Fibroblast of skin of right biceps (primary cell): ENCODE measurements at regions not wholly inside any gene's neighbourhood (a gene's known extent, or its start where the extent isn't known, plus 50 kb on each side); places are given as distances from the start of the nearest gene placed in this dataset.
"Not testable (repeated sequence)": the region's sequence is repeated elsewhere in the genome, so short reads cannot be mapped to it uniquely, and the experiment has no call there.

Source experiments
- DNase-seq: peaks from one replicate; pipeline ENCODE4 v3.0.0-alpha.2; 2013

DNA sequence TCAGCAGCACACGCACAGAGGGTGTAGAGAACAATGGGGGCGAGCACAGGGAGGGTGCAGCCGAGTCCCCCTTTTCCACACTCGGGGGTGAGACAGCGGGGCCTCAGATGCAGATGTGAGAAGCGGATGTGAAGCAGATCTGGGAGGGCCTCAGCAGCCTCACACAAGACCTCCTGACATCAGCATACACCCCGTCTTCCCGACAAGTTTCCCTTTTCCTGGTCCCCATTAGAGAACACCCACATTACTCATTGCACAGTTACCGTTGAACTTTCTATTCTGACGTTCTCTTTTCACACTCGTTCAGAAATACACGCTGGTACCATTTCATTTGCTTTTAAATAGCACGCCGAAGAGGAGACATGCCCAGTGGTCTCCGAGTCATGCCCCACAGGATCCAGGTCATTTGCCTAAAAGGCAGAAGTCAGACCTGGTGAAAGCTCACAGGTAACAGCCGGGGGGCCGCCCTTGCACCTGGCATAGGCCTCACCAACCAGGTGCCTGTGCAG lies 129.5 kb upstream of the ID2 start:
- DNase-seq: no peak

DNA sequence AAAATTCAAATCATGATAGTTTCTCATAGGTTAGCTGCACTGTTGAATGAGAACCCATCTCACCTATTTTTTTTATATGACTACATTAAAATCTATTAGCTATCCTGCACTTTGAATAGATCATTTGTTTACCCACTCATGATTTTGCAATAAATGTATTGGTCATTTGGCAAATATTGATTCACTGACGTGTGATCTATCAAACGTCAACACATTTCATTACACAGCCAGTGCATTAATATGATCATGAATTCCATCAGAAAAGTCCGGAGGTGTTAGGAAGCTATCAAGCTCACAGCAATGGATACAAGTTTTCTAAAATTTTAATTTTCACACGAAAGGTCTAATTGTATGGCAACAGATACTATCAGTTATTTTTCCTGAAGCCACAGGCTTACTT lies 128.2 kb upstream of the ID2 start:
- no peak for DNase-seq

DNA sequence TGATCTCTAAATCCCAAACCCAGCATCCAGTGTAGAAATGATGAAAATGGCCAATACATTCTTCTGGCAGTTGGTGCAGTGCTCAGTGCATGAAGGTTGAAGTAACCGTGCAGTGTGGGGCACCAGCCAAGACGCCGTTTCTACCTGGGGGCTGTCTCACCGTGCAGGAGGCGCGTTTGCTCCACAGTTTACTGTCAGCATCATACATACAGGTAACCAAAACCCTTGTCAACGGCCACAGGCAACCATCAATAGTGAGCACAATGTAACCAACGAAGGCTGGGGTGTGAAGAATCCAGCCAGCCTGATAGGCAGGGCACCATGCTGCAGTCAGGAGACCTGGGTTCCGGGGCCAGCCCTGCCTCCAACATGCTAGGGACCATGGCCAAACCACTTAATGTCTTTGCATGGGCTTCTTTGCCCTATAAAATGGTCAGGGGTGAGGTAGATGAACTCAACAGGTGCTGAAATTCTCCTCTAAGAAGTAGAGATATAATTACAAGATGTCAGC lies 127.5 kb upstream of the ID2 start:
- DNase-seq: no peak

DNA sequence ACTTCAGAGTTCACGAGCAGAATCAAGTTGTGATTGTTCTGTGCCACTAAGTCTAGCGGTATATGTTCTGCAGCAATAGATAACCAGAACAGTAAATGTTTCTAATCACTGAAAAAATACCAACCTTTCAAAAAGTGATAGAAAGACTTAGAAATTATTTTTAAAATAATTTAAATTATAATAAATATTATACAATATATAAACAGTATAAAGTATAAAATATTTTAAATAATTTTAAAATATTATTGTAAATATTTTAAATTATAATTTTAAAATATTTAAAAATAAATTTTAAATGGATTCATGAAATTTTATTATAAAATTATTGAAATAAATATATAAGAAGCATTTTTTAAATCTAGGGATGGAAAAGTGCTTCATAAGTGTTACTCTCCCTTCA lies 126.3 kb upstream of the ID2 start:
- DNase-seq: no peak

DNA sequence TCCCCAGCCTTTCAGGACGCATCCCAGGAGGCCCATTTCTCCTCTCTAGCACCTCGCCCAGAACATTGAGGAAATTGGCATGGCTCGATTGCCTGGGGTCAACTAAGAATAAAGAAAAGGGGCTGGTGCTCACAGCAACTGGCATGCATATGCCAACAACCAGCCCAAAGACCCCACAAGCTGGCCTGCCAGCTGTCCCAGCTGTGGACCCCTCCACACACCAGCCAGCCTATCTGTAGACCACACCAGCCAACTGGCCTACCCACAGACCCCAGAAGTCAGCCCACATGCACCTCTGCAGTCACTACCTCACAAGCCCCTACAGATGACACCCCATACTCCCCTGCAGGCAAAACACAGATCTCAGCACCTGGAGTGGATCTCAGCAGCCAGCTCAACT lies 123.8 kb upstream of the ID2 start:
- DNase-seq: no peak

DNA sequence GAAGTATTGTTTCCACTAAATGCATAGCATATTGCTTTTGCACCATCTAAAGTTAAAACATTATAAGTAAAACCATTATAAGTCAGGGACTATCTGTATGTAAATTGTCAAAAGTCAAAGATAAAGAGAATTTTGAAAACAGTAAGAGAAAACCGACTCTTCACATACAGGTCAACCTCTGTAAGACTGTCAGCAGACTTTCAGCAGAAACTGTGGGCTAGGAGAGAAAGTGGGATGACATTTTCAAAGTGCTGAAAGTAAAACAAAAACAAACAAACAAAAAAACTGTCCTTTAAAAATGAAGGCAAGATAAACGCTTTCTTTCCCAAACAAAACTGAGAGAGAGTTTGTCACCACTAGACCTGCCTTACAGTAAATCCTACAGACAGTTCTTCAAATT lies 122.9 kb upstream of the ID2 start:
- DNase-seq: no peak

DNA sequence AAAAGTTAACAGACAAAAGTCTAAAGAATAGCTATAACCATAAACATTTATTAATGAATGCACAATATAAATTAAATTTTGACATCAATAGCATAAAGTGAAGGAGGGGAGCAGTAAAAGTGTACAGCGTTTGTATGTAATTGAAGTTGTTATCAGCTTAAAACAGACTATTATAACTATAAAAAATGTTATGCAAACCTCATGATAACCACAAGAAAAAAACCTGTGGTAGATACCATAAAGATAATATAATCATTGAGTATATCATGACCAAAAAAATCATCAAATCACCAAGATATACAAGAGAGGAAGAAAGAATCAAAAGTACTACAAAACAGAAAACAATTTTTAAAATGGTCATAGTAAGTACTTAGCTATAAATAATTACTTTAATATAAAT lies 122.1 kb upstream of the ID2 start:
- DNase-seq: no peak

DNA sequence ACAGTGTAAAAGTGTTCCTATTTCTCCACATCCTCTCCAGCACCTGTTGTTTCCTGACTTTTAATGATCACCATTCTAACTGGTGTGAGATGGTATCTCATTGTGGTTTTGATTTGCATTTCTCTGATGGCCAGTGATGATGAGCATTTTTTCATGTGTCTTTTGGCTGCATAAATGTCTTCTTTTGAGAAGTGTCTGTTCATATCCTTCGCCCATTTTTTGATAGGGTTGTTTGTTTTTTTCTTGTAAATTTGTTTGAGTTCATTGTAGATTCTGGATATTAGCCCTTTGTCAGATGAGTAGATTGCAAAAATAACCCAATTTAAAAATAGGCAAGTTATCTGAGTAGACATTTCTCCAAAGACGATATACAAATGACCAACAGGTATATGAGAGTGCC lies 120.2 kb upstream of the ID2 start:
- DNase-seq: not testable (repeated sequence)

DNA sequence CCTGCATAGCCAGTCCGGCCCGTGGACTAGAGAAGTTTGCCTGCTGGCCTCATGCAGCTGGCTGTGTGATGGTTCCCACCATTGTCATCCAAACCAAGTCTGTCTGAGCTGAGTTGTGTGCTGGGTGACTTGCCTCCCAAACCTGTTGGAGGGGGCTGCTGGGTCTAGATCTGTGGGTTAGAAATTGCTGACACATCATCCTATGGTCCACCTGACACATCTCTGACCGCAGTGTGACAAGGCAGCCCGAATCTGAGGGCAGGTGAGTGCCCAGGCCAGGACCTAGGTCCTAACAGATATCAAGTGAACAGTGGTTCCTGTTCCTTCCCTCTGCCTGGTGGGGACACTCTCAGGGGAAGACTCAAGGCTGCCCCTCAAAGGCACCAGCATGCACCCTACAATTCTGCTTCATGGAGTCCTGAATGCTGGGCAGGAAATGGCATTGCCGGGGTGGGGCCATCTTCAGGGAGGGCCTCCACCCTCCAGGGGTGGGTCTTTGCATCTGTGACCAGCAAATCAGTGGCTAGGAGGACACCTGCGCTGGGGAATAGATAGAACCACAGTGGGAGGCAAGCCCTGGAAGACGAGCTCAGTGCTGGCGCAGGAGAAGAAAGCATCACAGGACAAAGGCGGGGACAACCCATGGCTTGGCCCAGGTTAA lies 117.9 kb upstream of the ID2 start:
- no peak for DNase-seq

DNA sequence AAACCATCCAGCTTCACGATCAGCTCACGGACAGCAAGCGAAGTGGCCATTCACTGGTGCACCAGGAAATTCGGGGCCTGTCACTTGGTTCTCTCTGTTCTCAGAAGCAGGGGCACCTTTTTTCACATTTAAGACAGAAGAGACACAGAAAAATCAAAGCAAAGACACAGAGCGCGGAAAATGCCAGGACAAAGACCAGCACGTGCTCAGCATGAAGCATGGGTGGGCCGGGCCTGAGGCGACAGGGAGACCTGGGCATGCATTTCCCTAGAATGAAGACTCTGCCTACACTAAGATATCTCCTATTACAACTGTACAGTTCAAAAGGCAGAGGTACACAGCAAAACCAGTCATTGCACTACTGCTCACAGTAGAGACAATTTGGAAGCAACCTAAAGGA lies 117.4 kb upstream of the ID2 start:
- no peak for DNase-seq

DNA sequence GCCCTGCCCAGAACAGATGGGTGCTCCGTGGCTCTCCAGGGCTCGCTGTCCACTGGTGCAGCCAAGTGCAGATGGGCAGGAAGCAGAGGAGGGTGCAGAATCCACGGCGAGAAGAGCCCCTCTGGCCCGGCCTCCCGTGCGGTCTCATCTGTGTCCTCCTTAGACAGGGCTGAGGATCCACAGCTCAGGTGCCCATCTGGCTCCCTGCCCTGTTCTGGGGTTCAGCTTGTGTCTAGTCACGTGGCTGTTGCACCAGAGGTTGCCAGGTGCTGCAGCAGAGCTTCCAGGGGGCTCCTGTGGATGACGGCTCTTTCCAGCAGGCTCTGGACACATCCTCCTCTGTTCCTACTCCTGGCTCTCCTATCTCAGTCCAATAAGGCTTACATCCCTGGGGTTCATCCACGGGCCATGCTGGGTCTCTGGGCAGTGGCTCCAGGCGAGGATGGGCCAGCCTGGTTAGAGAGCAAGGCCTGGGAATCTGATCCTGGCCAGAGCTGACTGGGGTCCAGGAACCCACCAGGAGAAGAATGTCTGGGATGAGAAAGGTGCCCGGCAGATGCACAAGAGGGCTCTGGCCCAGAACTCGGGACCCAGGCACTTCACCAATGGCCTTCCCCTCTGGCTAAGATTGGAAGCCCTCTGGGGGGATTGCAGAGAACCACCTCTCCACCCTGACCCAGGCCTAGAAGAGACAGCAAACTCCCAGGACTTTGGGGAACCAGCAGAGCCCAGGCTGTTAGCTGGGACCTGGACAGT lies 116.3 kb upstream of the ID2 start:
- no peak for DNase-seq

DNA sequence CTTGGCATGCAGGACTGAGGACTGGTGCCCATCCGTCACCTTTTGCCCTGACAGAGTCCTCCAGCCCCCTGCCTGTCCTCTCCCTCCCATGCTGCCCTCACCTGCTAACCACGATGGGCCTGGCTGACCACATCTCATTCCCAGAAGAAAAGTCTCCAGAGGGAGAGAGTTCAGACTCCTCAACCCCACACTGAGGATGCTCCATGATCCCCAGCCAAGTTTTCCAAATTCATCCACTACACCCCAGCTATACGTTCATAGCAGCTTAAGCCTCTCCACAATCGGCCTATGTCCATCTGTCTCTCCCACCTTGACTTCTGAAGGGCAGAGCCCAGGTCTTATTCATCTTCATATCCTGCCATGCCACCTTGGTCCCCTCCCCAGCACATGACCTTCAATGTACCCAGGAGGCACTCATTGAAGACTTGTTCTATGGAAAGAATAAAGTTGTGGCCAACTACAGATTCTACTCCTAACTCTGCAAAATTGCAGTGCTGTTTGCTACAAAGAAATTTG lies 115.6 kb upstream of the ID2 start:
- no peak for DNase-seq

DNA sequence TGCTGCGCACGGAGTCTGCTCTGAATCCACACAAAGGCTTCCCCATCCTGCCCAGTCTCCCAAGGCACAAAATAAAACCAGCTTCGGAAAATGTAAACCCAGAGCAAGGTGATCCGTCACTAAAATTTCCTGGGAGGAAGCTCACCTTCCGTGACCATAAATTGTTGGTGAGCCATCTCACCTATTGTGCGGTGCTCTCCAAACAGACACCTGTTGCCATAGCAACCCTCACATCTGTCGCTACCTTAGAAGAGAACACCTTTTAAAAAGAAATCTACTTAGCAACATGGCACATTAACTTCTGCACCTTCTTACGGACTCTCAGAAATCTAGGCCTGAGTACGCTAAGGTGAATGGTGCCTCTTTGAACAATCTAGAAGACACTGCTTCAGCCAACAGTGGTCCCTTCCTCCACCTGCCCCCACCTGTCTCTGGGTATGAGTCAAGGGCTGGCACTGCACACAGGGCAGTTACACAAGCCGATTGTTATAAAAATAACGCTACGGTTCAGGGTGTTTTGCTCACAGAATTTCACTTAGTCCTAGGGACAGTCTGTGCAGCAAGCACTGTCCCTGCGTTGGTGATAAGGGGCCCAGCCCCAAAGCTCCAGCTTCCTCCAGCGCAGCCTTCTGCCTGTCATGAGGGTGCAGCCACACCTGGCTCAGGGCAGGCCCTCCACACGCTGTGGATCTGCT lies 114.9 kb upstream of the ID2 start:
- DNase-seq: no peak

DNA sequence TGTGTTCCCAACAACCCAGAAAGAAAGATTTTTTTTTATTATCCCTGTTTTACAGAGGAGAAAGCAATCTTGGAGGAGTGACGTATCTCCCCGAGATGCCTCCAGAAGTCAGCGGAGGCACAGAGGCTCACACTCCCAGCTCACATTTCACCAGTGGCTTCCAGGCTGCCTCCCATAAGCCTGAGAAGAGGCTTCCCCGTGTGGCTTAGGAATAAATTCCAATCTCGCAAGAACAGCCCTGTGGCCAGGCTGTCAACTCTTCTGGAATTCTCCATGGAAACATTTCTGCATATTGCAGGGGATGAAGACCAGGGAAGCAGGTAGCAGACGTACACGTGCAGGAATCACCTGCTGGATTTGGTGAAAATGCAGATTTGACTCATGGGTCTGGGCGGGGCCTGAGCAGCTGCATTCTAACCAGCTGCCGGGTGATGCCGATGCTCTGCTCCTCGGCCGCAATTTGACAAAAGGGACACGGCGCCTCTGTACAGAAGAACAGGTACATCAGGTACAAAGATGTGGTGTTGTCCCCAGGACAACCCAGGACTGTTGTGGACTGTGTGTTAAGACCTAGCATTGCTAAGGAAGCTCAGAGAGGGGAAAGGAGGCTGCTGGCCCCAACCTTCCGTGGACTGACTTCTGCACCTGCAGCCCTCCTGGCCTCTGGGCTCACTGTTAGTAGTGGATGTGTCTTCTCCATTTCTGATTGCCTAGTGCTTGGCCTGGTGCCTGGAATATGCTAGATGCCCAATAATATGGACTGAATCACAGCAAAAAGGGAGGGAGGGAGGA lies 114.2 kb upstream of the ID2 start:
- peak; percentile 53 for DNase-seq

DNA sequence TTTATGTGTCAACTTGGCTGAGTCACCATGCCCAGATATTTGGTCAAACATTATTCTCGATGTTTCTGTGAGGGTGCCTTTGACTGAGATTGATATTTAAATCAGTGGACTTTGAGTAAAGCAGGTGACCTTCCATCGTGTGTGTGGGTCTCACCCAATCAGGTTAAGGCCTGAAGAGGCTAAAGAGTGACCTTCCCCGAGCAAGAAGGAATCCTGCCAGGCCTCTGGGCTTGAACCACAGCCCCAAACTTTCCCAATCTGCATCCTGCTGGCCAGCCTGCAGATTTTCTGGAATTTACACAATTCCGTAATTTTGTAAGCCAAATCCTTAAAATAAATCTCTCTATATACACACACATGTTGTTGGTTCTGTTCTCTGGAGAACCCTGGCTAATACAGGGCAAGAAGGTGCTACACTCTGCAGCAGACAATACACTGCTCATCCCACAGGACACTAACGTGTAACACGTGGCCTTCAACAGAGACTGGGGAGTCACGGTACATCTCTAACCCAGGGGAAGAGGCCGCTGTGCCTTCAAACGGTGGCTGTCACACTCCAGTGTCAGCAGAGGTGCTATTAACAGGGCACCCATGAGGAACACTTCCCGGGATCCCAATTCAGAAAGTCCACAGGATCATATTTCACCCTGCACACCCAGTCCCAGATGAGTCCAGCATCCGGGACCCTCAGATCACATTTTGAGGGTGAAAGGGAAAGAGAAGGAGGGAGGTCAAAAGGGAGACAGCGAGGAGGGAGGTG lies 113.1 kb upstream of the ID2 start:
- DNase-seq: no peak

DNA sequence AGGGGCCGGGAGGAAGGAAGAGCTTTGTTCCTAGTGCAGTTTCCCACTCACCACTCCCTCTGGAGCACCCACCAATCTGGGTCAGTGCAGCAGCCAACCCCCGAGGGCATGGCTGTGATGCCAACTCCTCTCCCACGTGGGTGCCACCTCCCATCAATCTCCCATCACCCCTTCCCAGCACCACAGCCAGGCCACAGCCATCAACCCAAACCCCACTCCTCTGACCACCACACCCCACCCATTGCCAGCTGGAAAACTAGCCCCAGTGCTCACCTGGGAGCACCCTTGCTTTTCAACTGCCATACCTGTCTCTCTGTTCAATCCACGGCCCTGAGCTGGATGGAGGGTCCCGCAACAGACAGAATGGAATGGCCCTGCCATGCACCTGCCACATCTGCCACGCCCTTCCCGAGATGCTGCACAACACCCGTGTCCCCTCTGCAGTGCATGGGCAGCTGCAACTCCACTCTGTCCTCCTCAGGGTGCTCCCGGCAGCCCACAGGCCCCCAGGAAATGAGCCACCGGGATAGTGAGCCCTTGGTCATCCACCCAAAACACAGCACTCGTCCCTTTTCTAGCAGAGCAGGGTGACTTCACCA lies 112.4 kb upstream of the ID2 start:
- no peak for DNase-seq

DNA sequence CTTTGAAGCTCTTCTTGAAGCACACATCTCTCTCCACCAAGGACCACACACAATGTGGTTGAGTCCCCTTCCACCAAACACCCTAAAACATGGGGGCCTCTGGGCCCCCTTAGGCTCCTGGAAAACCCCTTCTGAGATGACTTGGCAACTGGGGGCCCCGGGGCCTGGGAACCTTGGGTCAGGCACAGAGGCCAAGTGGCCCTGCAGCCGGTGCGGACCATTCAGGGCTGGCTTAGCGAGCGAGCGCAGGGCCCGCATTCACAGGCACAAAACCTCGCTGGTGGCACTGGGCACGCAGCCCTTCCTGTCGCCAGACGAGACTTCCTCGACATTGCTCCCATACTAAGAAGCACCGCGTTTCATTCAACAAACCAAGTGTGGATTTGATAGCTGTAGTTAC lies 111.2 kb upstream of the ID2 start:
- DNase-seq: no peak

DNA sequence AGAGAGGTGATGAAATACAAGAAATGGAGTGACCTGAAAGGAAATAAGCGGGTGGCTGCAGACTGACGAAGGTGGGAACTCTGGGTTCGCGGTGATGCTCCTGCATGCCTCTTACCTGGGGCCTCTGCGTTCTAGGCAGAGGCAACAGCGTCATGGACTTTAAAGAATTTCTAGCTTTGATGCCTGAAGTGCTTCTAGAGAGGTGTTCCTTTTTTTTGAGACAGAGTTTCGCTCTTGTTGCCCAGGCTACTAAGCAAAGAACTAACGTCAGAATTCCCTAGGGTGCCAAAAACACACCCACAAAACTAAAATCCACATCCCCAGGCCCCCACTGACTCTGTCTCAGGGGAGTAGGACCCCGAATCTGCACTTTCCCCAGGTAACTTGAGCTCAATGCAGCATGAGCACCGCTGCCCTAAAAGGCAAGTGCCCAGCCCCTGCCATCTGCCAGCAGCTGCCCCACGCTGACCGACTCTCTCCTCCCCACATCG lies 110.5 kb upstream of the ID2 start:
- DNase-seq: no peak

DNA sequence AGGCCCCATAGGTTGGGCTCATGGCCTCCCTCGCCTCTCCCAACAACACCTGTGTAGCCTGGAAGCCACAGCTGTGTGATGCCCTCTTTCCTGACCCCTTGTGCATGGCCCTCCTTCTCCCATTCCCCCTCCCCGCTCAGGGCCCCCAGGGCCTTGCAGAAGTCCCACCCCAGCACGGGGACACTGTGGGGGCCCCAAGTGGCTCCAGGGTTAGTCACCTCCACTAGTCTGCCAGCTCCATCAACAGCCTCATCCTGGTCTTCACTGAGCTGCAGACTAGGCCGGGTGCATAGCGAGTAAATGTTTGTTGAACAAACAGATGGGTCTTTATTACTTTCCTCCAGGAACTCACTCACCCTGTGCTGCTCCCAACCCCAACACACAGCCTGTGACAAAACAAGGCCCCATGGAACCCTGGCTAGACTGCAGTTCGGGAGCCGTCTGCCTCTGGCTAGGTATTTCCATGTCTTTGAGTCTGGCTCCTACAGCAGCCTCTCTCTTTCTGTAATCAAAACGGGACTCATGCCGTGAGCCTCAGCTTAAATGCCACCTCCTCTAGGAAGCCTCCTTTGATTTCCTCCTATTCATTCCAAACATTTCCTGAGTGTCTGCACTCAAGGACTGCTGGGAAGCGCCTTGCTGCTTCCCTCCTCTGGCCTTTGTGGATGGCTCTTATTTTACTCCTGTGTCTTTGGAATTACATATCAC lies 109.9 kb upstream of the ID2 start:
- no peak for DNase-seq

DNA sequence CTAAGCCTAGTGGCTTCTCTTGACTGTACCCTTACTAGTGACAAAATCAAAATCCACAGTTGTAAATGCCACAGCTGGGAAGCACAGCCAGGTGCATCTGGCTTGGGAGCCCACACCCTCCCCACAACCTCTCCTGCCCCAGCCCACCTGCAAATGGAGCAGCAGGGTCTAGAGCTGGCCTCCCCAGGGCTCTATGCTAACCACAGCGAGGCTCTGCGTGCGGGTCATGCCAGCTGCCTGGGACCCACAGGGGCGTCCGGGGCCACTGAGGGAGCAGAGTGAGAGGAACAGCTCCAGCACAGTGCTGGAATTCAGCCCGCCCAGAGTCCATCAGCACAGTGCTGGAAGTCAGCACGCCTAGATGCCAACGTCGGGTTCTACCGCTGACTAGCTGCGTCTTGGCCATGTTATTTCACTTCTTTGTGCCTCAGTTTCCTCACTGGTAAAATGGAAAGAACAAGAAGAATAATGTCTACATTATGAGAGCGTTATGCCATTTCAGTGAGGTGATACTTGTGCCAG lies 109.1 kb upstream of the ID2 start:
- no peak for DNase-seq
